Activated CD8-positive, alpha-beta memory T cell treated with anti-CD3 and anti-CD28 coated beads for 24 hours (primary cell): ENCODE measurements at regions not wholly inside any gene's neighbourhood (a gene's known extent, or its start where the extent isn't known, plus 50 kb on each side); places are given as distances from the start of the nearest gene placed in this dataset.

Source experiments
- DNase-seq: peaks from one replicate; pipeline ENCODE4 v3.0.0-alpha.2; 2020

- DNase-seq = no peak
Observed at GRCh38 chr1:5765997-5766913, 226.0 kb downstream of the NPHP4 start.

GRCh38 chr1:5765483-5765882 lies 226.7 kb downstream of the NPHP4 start:
- DNase-seq = no peak

- DNase-seq = no peak
Observed at GRCh38 chr1:5764959-5765358, 227.3 kb downstream of the NPHP4 start.

GRCh38 chr1:5764464-5764863 lies 227.8 kb downstream of the NPHP4 start:
- DNase-seq = no peak

- DNase-seq = no peak
Observed at GRCh38 chr1:5763696-5764370, 228.4 kb downstream of the NPHP4 start.

- no peak for DNase-seq
Observed at GRCh38 chr1:5758859-5759578, 233.2 kb downstream of the NPHP4 start.

- no peak for DNase-seq
Observed at GRCh38 chr1:5758000-5758858, 234.0 kb downstream of the NPHP4 start.

GRCh38 chr1:5757187-5757805 lies 234.9 kb downstream of the NPHP4 start:
- no peak for DNase-seq

- no peak for DNase-seq
Observed at GRCh38 chr1:5756434-5757186, 235.6 kb downstream of the NPHP4 start.

- no peak for DNase-seq
Observed at GRCh38 chr1:5755552-5756125, 236.6 kb downstream of the NPHP4 start.

- DNase-seq = no peak
Observed at GRCh38 chr1:5754817-5755551, 237.2 kb downstream of the NPHP4 start.

- no peak for DNase-seq
Observed at GRCh38 chr1:5753549-5754421, 238.4 kb downstream of the NPHP4 start.

GRCh38 chr1:5752746-5753548 lies 239.3 kb downstream of the NPHP4 start:
- no peak for DNase-seq

GRCh38 chr1:5751833-5752745 lies 240.1 kb downstream of the NPHP4 start:
- no peak for DNase-seq

- DNase-seq = no peak
Observed at GRCh38 chr1:5751163-5751540, 241.1 kb downstream of the NPHP4 start.

- no peak for DNase-seq
Observed at GRCh38 chr1:5750186-5751162, 241.8 kb downstream of the NPHP4 start.
